Psoas muscle (tissue), 7 donors: ENCODE measurements at regions not wholly inside any gene's neighbourhood (a gene's known extent, or its start where the extent isn't known, plus 50 kb on each side); places are given as distances from the start of the nearest gene placed in this dataset.

Experiments
- ATAC-seq, 4 donors: fragments of 200-7000 bp; cut with Tn5 transposase; one replicate each; pipeline ENCODE4 v1.9.1; 2020; ENCODE audit warnings: moderate library complexity in 3 of 4, mild to moderate bottlenecking in 2 of 4
- DNase-seq, 2 donors: peaks; one replicate each; pipeline ENCODE4 v3.0.0-alpha.2; 2020
- H3K27ac ChIP-seq: fragments of 200-600 bp; one replicate; pipeline ENCODE4 v1.8.0; 2022
- H3K27me3 ChIP-seq, 3 donors: fragments of 200-600 bp in 1 of 3; one replicate each; pipeline versions ENCODE4 v1.6.1 to v1.8.0; 2013 to 2022; ENCODE audit warnings: low read length in 2 of 3, mild to moderate bottlenecking in 2 of 3, moderate library complexity in 1 of 3; ENCODE audit not compliant: insufficient read depth in 3 of 3
- H3K36me3 ChIP-seq, 2 donors: fragments of 200-600 bp in 1 of 2; one replicate each; pipeline versions ENCODE4 v1.6.1 to v1.8.0; 2013 to 2022; ENCODE audit warnings: low read depth in 1 of 2, mild to moderate bottlenecking in 1 of 2, moderate library complexity in 1 of 2; ENCODE audit not compliant: insufficient read depth in 1 of 2
- H3K4me1 ChIP-seq: fragments of 200-600 bp; one replicate; pipeline ENCODE4 v1.8.0; 2022
- H3K4me3 ChIP-seq: fragments of 200-600 bp; one replicate; pipeline ENCODE4 v1.8.0; 2022; ENCODE audit warnings: mild to moderate bottlenecking
- H3K9me3 ChIP-seq: fragments of 200-600 bp; one replicate; pipeline ENCODE4 v1.8.0; 2022
- WGBS, 3 donors: extraction: QIAGEN DNeasy Blood & Tissue Kit; methylation state at CpG; one replicate each; pipeline versions ENCODE4 v1.1.6 to v1.1.7; 2013; 5-methylcytosine and 5-hydroxymethylcytosine counted together
- intact Hi-C, 2 donors: fragments of 100-400 bp; cut with DNase I; formaldehyde crosslinking; loops; one replicate each; pipeline versions ENCODE4 v1.11.0 to v1.14.2; 2022
- TF ChIP-seq, protein P1 (sequence below): fragments of 200-600 bp; IDR thresholded peaks from one replicate; pipeline ENCODE4 v1.8.0; 2022; ENCODE audit warnings: antibody characterized with exemption
- donor health status: healthy with polysubstance abuse.
- donor health status: DM: no; HTN: no; CAD: no; lungs with moderate emphysema.
- donor health status: Bipolar disorder and iron deficiency.
- donor health status: healthy.
- donor health status: DM: yes; HTN: yes; CAD: no.
- donor health status: DM: no; HTN: no; CAD: no.
- donor health status: DM: yes; HTN: yes; CAD: no.

- no peaks in the 10 kb centered on the region for H3K4me1 ChIP-seq
- TF ChIP-seq, protein P1, sequence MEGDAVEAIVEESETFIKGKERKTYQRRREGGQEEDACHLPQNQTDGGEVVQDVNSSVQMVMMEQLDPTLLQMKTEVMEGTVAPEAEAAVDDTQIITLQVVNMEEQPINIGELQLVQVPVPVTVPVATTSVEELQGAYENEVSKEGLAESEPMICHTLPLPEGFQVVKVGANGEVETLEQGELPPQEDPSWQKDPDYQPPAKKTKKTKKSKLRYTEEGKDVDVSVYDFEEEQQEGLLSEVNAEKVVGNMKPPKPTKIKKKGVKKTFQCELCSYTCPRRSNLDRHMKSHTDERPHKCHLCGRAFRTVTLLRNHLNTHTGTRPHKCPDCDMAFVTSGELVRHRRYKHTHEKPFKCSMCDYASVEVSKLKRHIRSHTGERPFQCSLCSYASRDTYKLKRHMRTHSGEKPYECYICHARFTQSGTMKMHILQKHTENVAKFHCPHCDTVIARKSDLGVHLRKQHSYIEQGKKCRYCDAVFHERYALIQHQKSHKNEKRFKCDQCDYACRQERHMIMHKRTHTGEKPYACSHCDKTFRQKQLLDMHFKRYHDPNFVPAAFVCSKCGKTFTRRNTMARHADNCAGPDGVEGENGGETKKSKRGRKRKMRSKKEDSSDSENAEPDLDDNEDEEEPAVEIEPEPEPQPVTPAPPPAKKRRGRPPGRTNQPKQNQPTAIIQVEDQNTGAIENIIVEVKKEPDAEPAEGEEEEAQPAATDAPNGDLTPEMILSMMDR: no peak
- H3K27me3 ChIP-seq: no peaks in the 10 kb centered on the region
- H3K27ac ChIP-seq: no peak overlapping the region
- peaks cover 0 to 39% of the 10 kb centered on the region in 2 donors for H3K36me3 ChIP-seq
- no peaks in the 10 kb centered on the region for H3K9me3 ChIP-seq
- intact Hi-C loops: no loop called here
- DNase-seq (no peak), ATAC-seq (no peak)
- no peak overlapping the region for H3K4me3 ChIP-seq
Measured at GRCh38 chr1:77624102-77624501, 58.4 kb downstream of the ZZZ3 start.

DNA sequence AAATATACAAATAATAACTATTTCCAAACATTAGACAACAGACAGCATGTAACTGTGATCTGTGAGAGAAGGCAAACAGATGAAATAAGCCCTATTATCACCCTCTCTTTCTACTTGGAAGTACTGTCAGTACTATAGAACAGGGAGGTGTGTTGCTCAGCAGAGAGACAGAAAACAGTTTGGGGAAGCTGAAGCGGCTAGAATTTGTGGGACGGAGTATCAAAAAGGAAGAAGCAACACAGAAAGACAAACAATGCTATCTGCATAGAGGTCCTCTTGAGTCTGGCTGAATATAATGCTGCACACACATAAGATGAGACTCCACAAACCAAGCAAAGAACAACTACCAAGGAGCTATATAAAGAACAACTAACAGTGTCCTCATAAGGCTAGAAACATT is 59.4 kb downstream of the ZZZ3 start:
- H3K27me3 ChIP-seq: no peaks in the 10 kb centered on the region
- H3K36me3 ChIP-seq: peaks cover 0 to 32% of the 10 kb centered on the region in 2 donors
- intact Hi-C loops: no loop called here
- no peak overlapping the region for H3K4me3 ChIP-seq
- DNase-seq (no peak), ATAC-seq (no peak)
- TF ChIP-seq, protein P1: no peak
- H3K4me1 ChIP-seq: no peaks in the 10 kb centered on the region
- H3K9me3 ChIP-seq: no peaks in the 10 kb centered on the region
- H3K27ac ChIP-seq: no peak overlapping the region
- 90 to 91% (median 90%) methylated on average over 2 of the region's 2 CpGs for WGBS, 3 donors

GRCh38 chr1:77620273-77620672 is 62.2 kb downstream of the ZZZ3 start:
- ATAC-seq (no peak), DNase-seq (no peak)
- Histone ChIP-seq H3K9me3 (no peaks in the 10 kb centered on the region), H3K4me3 (no peak overlapping the region), H3K36me3 (peaks cover 0 to 25% of the 10 kb centered on the region in 2 donors), H3K27me3 (no peaks in the 10 kb centered on the region), H3K27ac (no peak overlapping the region), H3K4me1 (no peaks in the 10 kb centered on the region)
- TF ChIP-seq, protein P1: no peak
- 80 to 89% (median 84%) methylated on average over 3 of the region's 3 CpGs for WGBS, 3 donors
- intact Hi-C loops: no loop called here

DNA sequence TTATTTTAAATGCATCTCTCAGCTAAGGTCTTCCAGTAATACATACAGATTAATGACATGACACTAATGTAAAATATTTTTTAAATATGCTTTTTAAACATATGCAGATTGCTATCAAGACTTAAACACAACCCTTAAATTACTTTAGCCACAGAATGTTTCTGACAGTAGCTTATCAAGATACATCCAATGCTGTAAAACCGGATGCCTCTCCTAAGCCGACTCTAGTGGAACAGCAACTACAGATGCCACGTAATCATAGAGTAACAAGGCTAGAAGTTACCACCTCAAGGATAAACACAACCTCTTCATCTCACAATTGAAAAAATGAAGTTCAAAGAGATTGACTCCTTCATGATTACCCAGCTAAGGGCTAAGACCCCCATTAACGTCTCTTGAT is 68.4 kb downstream of the ZZZ3 start:
- intact Hi-C loops: loop anchor here in 1 of 2 donors (2.0 kb wide), 1 partner anchor 15 kb away; no protein-coding TSS in a partner anchor
- DNase-seq (no peak), ATAC-seq (no peak)
- TF ChIP-seq, protein P1: no peak
- Histone ChIP-seq H3K4me1 (no peaks in the 10 kb centered on the region), H3K27ac (no peak overlapping the region), H3K36me3 (peaks cover 0 to 5% of the 10 kb centered on the region in 2 donors), H3K9me3 (peaks cover 18% of the 10 kb centered on the region), H3K4me3 (no peak overlapping the region), H3K27me3 (no peaks in the 10 kb centered on the region)
- 94 to 97% (median 94%) methylated on average over 4 of the region's 4 CpGs for WGBS, 3 donors
